Mesothelial cell of epicardium (in vitro differentiated cells): ENCODE measurements at regions not wholly inside any gene's neighbourhood (a gene's known extent, or its start where the extent isn't known, plus 50 kb on each side); places are given as distances from the start of the nearest gene placed in this dataset.

ENCODE experiments used
- DNase-seq, 2 experiments: peaks; one replicate each; pipeline ENCODE4 v3.0.0; 2021; ENCODE audit warnings: low spot score in 2 of 2; ENCODE audit not compliant: unreplicated experiment in 2 of 2
- H3K27ac Mint-ChIP-seq: 2 replicates; pipeline ENCODE4 v1.8.0; 2021; ENCODE audit warnings: mixed read lengths
- H3K27me3 Mint-ChIP-seq: 2 replicates; pipeline ENCODE4 v1.8.0; 2021; ENCODE audit warnings: low read depth, mixed read lengths
- H3K36me3 Mint-ChIP-seq: 2 replicates; pipeline ENCODE4 v1.8.0; 2021; ENCODE audit warnings: mixed read lengths
- H3K4me1 Mint-ChIP-seq: 2 replicates; pipeline ENCODE4 v1.8.0; 2021; ENCODE audit warnings: mixed read lengths
- H3K4me3 Mint-ChIP-seq: 2 replicates; pipeline ENCODE4 v1.8.0; 2021; ENCODE audit warnings: mild to moderate bottlenecking, moderate library complexity, mixed read lengths
- H3K9me3 Mint-ChIP-seq: 2 replicates; pipeline ENCODE4 v1.8.0; 2021; ENCODE audit warnings: mixed read lengths
- CTCF ChIP-seq: fragments of 200-600 bp; sonication (generic); IDR thresholded peaks from one replicate; pipeline ENCODE4 v1.5.0; 2021; ENCODE audit warnings: antibody characterized with exemption; ENCODE audit not compliant: unreplicated experiment

GRCh38 chr10:104516986-104517385 is 124.1 kb upstream of the SORCS3 start:
- Mint-ChIP-seq H3K27me3 (peaks cover 54% of the 10 kb centered on the region), H3K4me1 (no peaks in the 10 kb centered on the region), H3K9me3 (no peaks in the 10 kb centered on the region), H3K27ac (no peak overlapping the region), H3K36me3 (no peaks in the 10 kb centered on the region), H3K4me3 (no peak overlapping the region)
- no peak for TF ChIP-seq CTCF
- no peak for DNase-seq

DNA sequence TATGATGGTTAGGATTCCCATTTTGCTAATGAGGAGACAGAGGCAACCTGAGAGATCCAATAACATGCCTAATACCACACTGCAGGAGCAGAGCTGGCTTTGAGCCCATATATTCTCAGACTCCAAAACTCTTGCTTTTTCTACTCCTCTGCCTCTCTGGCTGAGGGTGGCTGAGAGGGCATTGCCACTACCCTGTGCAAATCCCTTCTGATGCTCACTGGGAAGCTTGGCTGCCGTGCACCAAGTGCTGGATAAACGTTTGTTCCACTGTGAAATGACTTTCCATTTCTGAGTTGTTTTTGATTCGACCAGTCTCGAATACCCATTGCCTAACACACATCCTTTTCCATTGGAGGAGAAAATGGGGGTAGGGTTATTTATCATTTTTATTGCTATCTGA is 123.1 kb upstream of the SORCS3 start:
- Mint-ChIP-seq H3K4me1 (no peaks in the 10 kb centered on the region), H3K36me3 (no peaks in the 10 kb centered on the region), H3K9me3 (no peaks in the 10 kb centered on the region), H3K27ac (no peak overlapping the region), H3K4me3 (no peak overlapping the region), H3K27me3 (peaks cover 53% of the 10 kb centered on the region)
- TF ChIP-seq CTCF = no peak
- DNase-seq = no peak

GRCh38 chr10:104518891-104519290 is 122.2 kb upstream of the SORCS3 start:
- Mint-ChIP-seq H3K4me3 (no peak overlapping the region), H3K27ac (no peak overlapping the region), H3K36me3 (no peaks in the 10 kb centered on the region), H3K9me3 (no peaks in the 10 kb centered on the region), H3K4me1 (no peaks in the 10 kb centered on the region), H3K27me3 (peaks cover 53% of the 10 kb centered on the region)
- TF ChIP-seq CTCF = no peak
- DNase-seq = no peak

- no peak for TF ChIP-seq CTCF
- no peak overlapping the region for H3K27ac Mint-ChIP-seq
- peaks cover 57% of the 10 kb centered on the region for H3K27me3 Mint-ChIP-seq
- H3K9me3 Mint-ChIP-seq = no peaks in the 10 kb centered on the region
- no peak overlapping the region for H3K4me3 Mint-ChIP-seq
- no peaks in the 10 kb centered on the region for H3K4me1 Mint-ChIP-seq
- no peak for DNase-seq
- no peaks in the 10 kb centered on the region for H3K36me3 Mint-ChIP-seq
These were observed 120.4 kb upstream of the SORCS3 start for GRCh38 chr10:104520653-104521052.

DNA sequence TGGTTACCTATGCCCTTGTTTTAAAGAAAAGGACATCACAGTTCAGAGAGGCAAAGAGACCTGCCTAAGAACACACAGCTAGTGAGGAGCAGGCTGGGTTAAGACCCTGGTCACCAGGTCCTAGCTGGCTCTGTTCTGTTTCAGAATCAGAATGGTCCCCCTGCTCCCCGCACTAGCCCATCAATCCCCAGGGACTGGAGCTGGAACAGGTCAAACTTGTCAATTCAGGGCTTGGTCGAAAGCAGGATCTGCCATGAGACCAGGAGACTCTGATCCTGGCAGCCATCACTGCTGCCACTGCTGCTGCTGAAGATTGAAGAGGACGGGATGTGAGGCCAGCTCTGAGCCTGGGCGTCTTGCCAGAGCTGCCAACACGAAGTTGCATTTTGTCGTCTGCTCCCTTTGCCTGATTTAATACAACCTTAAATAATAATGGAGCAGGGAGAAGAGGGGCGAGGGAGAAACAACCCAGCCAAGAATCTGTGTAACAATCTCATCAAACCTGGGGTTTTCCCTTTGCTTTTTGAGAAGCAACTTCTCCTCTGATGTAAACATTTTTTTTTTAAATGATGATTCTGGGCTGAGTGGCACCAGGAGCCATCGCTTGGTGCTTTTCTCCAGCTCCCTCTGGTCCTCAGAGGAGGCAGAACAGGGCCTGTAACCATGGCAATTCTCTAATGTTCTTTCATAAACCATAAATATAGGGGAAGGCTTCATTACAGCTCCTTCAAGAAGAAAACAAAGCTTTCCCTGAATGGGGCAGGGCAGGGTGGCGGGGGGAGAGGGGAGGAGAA is 119.0 kb upstream of the SORCS3 start:
- Mint-ChIP-seq H3K36me3 (no peaks in the 10 kb centered on the region), H3K9me3 (no peaks in the 10 kb centered on the region), H3K27me3 (peaks cover 53% of the 10 kb centered on the region), H3K4me1 (no peaks in the 10 kb centered on the region), H3K27ac (no peak overlapping the region), H3K4me3 (no peak overlapping the region)
- DNase-seq = no peak
- TF ChIP-seq CTCF = no peak
